Neural cell (in vitro differentiated cells): ENCODE measurements at regions not wholly inside any gene's neighbourhood (a gene's known extent, or its start where the extent isn't known, plus 50 kb on each side); places are given as distances from the start of the nearest gene placed in this dataset.

Source experiments
- POLR2AphosphoS5 ChIP-seq: IDR thresholded peaks from 2 replicates; pipeline ENCODE4 v1.6.1; 2012
- TAF1 ChIP-seq: IDR thresholded peaks from 2 replicates; pipeline ENCODE4 v1.6.1; 2012; ENCODE audit warnings: low read depth
- TF ChIP-seq, protein P1 (sequence below): fragments of 450-650 bp; IDR thresholded peaks from 2 replicates; pipeline ENCODE4 v1.5.1; 2014; ENCODE audit warnings: antibody characterized with exemption, mild to moderate bottlenecking, moderate library complexity; ENCODE audit not compliant: poor library complexity, severe bottlenecking
- TF ChIP-seq, protein P2 (sequence below): IDR thresholded peaks from 2 replicates; pipeline ENCODE4 v1.6.1; 2012; ENCODE audit warnings: borderline replicate concordance

DNA sequence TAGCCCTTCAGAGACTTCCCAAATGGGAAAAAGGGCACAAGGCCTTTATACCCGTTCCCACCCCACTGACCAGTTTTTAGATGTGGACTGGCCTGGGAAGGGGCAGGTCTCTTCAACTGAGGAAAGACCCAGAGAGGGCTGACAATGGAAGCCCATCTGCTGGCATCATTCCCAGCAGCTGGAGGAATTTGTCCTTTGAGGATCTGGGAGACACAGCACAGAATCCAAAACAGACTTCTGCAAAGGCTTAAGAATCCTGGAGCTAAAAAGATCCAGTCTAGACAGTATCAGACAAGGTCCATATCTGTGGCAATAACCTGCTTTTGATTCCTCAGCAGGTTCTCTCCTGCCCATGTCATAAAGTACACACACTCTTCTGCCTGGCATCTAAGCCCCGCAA lies 329.2 kb downstream of the TMEM167A start:
- TF ChIP-seq, protein P1, sequence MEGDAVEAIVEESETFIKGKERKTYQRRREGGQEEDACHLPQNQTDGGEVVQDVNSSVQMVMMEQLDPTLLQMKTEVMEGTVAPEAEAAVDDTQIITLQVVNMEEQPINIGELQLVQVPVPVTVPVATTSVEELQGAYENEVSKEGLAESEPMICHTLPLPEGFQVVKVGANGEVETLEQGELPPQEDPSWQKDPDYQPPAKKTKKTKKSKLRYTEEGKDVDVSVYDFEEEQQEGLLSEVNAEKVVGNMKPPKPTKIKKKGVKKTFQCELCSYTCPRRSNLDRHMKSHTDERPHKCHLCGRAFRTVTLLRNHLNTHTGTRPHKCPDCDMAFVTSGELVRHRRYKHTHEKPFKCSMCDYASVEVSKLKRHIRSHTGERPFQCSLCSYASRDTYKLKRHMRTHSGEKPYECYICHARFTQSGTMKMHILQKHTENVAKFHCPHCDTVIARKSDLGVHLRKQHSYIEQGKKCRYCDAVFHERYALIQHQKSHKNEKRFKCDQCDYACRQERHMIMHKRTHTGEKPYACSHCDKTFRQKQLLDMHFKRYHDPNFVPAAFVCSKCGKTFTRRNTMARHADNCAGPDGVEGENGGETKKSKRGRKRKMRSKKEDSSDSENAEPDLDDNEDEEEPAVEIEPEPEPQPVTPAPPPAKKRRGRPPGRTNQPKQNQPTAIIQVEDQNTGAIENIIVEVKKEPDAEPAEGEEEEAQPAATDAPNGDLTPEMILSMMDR = no peak
- TF ChIP-seq POLR2AphosphoS5 = no peak
- TF ChIP-seq, protein P2, sequence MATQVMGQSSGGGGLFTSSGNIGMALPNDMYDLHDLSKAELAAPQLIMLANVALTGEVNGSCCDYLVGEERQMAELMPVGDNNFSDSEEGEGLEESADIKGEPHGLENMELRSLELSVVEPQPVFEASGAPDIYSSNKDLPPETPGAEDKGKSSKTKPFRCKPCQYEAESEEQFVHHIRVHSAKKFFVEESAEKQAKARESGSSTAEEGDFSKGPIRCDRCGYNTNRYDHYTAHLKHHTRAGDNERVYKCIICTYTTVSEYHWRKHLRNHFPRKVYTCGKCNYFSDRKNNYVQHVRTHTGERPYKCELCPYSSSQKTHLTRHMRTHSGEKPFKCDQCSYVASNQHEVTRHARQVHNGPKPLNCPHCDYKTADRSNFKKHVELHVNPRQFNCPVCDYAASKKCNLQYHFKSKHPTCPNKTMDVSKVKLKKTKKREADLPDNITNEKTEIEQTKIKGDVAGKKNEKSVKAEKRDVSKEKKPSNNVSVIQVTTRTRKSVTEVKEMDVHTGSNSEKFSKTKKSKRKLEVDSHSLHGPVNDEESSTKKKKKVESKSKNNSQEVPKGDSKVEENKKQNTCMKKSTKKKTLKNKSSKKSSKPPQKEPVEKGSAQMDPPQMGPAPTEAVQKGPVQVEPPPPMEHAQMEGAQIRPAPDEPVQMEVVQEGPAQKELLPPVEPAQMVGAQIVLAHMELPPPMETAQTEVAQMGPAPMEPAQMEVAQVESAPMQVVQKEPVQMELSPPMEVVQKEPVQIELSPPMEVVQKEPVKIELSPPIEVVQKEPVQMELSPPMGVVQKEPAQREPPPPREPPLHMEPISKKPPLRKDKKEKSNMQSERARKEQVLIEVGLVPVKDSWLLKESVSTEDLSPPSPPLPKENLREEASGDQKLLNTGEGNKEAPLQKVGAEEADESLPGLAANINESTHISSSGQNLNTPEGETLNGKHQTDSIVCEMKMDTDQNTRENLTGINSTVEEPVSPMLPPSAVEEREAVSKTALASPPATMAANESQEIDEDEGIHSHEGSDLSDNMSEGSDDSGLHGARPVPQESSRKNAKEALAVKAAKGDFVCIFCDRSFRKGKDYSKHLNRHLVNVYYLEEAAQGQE = no peak
- TF ChIP-seq TAF1 = no peak
